HG03460 (cell line): ENCODE measurements at regions not wholly inside any gene's neighbourhood (a gene's known extent, or its start where the extent isn't known, plus 50 kb on each side); places are given as distances from the start of the nearest gene placed in this dataset.

ENCODE experiments used
- ATAC-seq: cut with Tn5 transposase; IDR thresholded peaks from one replicate; pipeline ENCODE4 v1.9.1; 2021; ENCODE audit not compliant: unreplicated experiment

DNA sequence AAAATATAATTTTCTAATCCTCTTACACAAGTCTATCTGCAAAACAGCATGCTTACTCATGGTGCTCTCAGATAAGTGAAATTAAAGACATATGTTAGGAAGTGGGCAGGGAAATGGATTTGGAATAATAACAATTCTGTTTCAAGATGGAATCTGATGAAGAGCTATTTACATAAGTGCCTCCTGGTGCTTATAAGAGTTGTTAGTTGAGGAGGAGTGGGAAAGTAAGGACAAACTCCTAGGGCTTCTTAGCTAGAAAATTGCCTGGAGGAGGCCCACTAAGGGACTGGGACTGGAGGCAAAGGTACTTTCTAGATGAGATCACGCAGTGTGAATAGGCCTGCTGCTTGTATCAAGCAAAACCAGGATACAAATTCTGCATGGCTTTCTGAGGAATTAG is 939.8 kb downstream of the GLUD2 start:
- no peak for ATAC-seq

DNA sequence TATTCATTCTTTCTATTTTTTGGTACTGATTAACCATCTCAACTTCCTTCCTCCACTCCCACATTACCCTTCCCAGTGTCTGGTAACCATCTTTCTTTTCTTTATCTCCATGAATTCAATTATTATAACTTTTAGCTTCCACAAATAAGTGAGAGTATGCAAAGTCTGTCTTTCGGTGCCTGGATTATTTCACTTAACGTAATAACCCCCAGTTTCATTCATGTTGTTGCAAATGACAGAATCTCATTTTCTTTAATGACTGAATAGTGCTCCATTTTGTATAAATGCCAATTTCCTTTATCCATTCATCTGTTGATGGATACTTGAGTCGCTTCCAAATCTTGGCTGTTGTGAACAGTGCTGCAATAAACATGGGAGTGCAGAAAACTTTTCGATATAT is 940.4 kb downstream of the GLUD2 start:
- no peak for ATAC-seq

GRCh38 chrX:122004127-122004526 is 956.7 kb downstream of the GLUD2 start:
- no peak for ATAC-seq

- no peak for ATAC-seq
Observed at GRCh38 chrX:122026665-122027064, 979.3 kb downstream of the GLUD2 start.

DNA sequence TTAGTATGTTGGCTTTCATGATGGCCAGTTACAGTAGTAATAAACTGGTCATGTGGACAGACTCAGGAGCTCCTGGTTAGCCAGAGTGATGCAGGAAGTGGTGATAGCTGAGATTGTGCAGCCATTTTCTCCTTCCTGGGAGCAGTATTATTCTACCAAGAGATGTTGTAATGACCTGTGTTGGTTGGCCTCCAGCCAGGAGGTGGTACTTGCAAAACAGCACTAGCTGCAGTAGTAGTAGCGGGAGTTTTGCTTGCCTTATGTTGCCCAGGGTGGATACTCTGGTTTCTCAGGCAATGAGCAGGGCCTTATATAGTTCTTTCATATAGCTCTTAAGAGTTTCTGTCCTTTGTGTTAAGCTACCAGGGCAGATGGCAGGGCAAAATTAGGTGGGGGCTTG is 998.8 kb downstream of the GLUD2 start:
- no peak for ATAC-seq

DNA sequence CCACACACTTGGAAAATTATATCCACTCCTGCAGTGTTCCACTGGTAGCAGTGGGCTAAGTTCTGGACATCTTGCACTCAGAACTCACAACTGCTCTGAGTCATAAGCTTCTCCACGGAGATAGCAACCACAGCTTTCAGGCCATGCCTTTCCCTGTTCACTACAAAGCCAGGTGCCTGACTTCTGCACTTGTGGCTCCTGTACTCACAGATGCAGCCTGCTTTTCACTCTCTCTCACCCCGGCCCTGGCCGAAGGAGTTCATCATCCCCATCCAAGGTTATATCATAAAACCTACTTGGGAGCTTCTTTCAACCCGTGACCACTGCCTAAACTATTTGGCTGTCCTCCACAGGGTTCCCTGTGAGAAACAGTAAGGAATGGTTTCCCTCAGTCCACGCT is 999.4 kb downstream of the GLUD2 start:
- no peak for ATAC-seq

GRCh38 chrX:122047261-122047660 is 999.9 kb downstream of the GLUD2 start:
- ATAC-seq: no peak

- ATAC-seq: no peak
Observed at GRCh38 chrX:122055460-122055859, 1008.0 kb downstream of the GLUD2 start.

DNA sequence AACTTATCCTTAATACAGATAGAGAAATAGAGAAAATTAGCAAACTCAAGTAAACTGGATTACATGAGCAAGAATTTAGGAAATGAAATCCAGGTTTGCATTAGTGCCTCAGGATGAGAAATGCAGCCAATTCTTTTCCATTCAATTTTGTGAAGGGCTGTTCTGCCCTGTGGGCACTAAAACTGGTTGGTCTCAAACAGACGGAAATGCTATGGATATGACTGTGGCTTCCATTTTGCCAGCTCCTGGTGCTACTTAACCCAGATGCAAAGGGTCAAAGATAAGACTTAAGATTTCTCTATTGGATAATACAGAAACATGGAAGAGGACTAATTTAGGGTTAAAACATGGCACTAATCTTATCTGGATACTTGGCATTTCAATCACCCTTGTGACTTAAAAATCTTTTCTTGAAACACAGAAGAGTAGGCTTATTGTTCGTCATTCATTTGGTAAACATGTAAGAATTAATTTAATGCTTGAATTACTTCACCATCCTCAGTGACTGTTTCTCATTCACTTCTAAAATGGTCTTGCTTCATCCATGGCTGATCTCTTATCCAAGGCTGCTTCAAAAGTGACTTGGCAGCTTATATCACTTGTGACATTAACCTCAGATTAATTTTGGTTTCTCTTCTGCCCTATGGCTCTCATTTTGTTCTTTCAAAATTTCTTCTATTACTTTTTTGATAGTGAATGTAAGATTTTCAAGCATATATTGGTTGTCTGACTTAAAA is 1008.7 kb downstream of the GLUD2 start:
- no peak for ATAC-seq

GRCh38 chrX:122076241-122076640 is 1028.8 kb downstream of the GLUD2 start:
- ATAC-seq: no peak

GRCh38 chrX:122078079-122078478 is 1030.7 kb downstream of the GLUD2 start:
- ATAC-seq: no peak

- ATAC-seq: no peak
Observed at GRCh38 chrX:122087341-122087740, 1039.9 kb downstream of the GLUD2 start.

- ATAC-seq: no peak
Observed at GRCh38 chrX:122091571-122091970, 1044.2 kb downstream of the GLUD2 start.

DNA sequence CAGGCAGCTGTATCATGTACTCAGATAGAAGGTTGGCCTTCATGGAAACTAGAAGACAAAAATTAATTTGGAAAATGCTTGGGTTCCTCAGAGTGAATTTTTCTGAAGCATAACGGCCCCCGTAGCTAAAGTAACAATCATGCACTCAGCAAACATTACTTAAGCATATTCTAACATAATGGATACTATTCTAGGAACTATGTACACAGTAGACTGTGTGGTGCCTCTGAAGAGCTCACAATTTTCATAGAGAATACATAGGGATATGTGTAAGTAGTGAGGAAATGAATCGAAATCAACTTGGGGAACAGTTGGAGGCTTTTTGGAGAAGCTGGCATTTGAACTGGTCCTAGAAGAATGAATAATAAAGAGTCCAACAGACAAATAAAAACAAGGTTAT is 1045.0 kb downstream of the GLUD2 start:
- no peak for ATAC-seq

- no peak for ATAC-seq
Observed at GRCh38 chrX:122092978-122093377, 1045.6 kb downstream of the GLUD2 start.

DNA sequence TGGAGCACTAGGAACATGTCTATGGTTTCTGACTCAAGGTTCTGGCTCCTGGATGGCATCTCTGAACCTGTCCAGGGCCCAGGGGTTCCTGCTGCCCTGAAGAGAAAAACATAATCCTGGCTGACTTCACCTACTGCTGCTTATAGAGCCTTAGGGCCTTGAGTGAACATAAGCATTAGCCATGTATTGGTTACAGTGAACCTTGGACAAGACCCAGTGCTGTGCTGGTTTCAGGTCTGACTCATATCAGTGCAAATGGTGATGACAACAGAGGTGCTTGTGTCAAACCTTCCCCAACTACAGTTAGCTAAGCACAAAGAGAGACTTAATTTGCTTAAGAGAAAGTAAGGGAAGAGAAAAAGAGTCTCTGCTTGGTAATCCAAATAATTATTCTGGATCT is 1047.2 kb downstream of the GLUD2 start:
- no peak for ATAC-seq

DNA sequence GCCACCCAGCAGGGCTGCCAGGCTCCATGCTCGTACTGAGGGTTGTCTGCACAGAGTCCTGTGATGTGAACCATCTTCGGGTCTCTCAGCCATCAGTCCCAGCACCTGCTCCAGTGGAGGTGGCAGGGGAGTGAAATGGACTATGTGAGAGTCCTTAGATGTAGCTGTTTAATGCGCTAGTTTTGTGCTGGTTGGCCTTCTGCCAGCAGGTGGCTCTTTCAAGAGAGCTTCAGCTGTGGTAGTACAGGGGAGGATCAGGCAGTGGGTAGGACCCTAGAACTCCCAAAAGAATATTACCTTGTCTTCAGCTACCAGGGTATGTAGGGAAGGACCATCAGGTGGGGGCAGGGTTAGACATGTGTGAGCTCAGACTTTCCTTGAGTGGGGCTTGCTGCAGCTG is 1066.0 kb downstream of the GLUD2 start:
- no peak for ATAC-seq

DNA sequence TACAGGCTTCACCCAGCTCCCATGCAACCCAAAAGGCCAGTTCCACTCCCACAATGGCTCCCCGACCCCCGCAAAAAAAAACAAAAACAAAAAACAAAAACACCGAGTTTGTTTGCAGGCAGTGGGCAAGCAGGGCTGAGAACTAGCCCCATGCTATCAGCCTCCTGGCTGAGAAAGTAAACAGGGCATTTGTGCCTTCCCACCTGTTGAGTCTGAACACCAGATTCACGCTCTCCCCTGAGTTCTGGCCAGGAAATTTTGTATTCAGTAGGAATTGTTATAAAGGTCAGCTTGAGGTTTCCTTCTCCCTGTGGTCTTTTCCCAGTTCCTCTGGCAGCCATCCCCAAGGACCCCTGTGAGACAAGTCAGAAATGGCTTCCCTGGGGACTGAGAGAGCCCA is 1066.5 kb downstream of the GLUD2 start:
- no peak for ATAC-seq

- no peak for ATAC-seq
Observed at GRCh38 chrX:122115604-122116003, 1068.2 kb downstream of the GLUD2 start.

DNA sequence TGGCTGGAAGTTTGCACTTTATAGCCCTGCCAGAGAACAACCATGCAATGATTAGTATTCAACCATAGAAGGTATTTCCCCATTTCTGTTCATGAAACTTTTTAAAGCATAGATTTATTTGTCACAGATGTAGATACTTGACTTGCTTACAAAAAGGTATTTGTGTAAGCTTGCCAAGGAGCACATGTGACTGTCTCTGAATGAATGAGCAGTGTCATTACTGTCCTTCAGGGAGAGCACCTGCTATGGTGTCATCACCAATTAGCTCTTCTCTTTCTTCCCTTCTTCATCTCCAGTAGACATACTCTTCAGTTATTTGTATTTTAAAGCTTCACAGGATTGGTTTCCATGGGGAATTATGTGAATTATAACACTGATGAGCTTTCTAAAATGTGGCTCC is 1064.7 kb upstream of the GRIA3 start:
- no peak for ATAC-seq

GRCh38 chrX:122122274-122122673 is 1061.8 kb upstream of the GRIA3 start:
- no peak for ATAC-seq

DNA sequence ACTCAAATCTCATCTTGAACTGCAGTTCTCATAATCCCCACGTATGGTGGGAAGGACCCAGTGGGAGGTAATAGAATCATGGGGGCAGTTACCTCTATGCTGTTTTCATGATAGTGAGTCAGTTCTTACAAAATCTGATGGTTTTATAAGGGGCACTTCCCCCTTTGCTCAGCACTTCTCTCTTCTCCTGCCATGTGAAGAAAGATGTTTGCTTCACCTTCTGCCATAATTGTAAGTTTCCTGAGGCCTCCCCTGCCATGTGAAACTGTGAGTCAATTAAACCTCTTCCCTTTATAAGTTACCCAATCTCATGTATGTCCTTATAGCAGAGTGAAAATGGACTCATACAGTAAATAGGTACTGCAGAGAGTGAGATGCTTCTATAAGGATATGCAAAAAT is 1050.6 kb upstream of the GRIA3 start:
- no peak for ATAC-seq

DNA sequence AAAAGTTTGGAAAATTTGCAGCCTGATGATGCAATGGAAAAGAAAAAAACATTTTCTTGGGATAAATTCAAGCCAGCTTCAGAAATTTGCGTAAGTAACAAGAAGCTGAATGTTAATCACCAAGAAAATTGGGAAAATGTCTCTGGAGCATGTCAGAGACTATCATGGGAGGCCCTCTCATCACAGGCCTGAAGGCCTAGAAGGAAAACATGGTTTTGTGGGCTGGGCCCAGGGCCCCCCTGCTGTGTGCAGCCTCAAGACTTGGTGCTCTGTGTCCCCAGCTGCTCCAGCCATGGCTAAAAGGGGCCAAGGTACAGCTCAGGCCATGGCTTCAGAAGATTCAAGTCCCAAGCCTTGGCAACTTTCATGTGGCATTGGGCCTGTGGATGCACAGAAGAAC is 1049.8 kb upstream of the GRIA3 start:
- no peak for ATAC-seq
